ENCODE measurements at regions not wholly inside any gene's neighbourhood (a gene's known extent, or its start where the extent isn't known, plus 50 kb on each side); places are given as distances from the start of the nearest gene placed in this dataset.

DNA sequence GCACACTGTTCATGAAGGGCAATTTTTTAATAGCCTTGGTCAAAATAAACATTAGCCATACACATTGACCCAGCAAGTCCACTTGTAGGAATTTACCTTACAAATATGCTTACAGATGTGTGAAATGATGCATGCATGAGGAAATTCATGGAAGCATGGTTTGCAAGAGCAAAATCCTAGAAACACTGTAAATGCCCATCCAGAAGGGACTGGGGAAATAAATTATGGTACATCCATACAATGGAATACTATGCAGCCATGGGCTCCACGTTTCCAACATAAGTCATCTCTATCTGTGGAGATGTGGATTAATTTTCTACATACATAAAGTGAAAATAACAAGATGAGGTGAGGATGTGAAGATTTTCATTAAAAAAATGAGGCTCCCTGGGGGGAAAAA lies 99.1 kb downstream of the NPY start:
- no peak overlapping the region for H3K27ac ChIP-seq (ENCODE audit: low read depth in 2 of 2, low read length in 1 of 2)
- POLR2A ChIA-PET = no interaction called here
- H3K9me2 ChIP-seq = no peaks in the 10 kb centered on the region
- no peaks in the 10 kb centered on the region for H4K20me1 ChIP-seq (ENCODE audit: insufficient read depth)
- no peak overlapping the region for H3K4me3 ChIP-seq (ENCODE audit: low read depth in 2 of 2, low read length in 1 of 2)
- H3K9ac ChIP-seq = no peak overlapping the region
- no peak for DNase-seq
- CTCF ChIA-PET = no interaction called here
- peaks cover 0 to 4% of the 10 kb centered on the region in 2 experiments; a peak in 2 of 4 replicates for H3K4me1 ChIP-seq (ENCODE audit: control insufficient read depth in 1 of 2, insufficient read depth in 2 of 2, low read depth in 1 of 2, low read length in 1 of 2)
- H3K4me2 ChIP-seq = no peak overlapping the region
- H3K79me2 ChIP-seq (ENCODE audit: insufficient read depth) = no peaks in the 10 kb centered on the region
- no peaks in the 10 kb centered on the region for H3K27me3 ChIP-seq (ENCODE audit: insufficient read depth)
- no peaks in the 10 kb centered on the region for H3F3A ChIP-seq (replicated peaks; ENCODE audit: insufficient read depth)
- H3K36me3 ChIP-seq (replicated peaks in 1 of 2; ENCODE audit: control insufficient read depth in 1 of 2, insufficient read depth in 2 of 2, low read length in 1 of 2) = no peaks in the 10 kb centered on the region
- no peaks in the 10 kb centered on the region for H3K9me3 ChIP-seq
- TF ChIP-seq, protein P1, sequence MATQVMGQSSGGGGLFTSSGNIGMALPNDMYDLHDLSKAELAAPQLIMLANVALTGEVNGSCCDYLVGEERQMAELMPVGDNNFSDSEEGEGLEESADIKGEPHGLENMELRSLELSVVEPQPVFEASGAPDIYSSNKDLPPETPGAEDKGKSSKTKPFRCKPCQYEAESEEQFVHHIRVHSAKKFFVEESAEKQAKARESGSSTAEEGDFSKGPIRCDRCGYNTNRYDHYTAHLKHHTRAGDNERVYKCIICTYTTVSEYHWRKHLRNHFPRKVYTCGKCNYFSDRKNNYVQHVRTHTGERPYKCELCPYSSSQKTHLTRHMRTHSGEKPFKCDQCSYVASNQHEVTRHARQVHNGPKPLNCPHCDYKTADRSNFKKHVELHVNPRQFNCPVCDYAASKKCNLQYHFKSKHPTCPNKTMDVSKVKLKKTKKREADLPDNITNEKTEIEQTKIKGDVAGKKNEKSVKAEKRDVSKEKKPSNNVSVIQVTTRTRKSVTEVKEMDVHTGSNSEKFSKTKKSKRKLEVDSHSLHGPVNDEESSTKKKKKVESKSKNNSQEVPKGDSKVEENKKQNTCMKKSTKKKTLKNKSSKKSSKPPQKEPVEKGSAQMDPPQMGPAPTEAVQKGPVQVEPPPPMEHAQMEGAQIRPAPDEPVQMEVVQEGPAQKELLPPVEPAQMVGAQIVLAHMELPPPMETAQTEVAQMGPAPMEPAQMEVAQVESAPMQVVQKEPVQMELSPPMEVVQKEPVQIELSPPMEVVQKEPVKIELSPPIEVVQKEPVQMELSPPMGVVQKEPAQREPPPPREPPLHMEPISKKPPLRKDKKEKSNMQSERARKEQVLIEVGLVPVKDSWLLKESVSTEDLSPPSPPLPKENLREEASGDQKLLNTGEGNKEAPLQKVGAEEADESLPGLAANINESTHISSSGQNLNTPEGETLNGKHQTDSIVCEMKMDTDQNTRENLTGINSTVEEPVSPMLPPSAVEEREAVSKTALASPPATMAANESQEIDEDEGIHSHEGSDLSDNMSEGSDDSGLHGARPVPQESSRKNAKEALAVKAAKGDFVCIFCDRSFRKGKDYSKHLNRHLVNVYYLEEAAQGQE (IDR thresholded peaks at IDR 0.05; ENCODE audit: low read depth, low read length) = no peak
- TF ChIP-seq GATA2 (CRISPR knock-in tag; IDR thresholded peaks at IDR 0.05) (no peak), TCF12 (IDR thresholded peaks at IDR 0.05) (no peak), NRF1 (IDR thresholded peaks at IDR 0.05; ENCODE audit: low read depth, low read length) (no peak), JUND (IDR thresholded peaks at IDR 0.05) (no peak), SIN3A (IDR thresholded peaks at IDR 0.05; ENCODE audit: borderline replicate concordance, low read depth, low read length) (no peak), RXRA (IDR thresholded peaks at IDR 0.05; ENCODE audit: borderline replicate concordance, low read depth) (no peak), FOXM1 (IDR thresholded peaks at IDR 0.05; ENCODE audit: low read depth) (no peak), MEF2A (IDR thresholded peaks at IDR 0.05; ENCODE audit: borderline replicate concordance, low read depth) (no peak), MXI1 (IDR thresholded peaks at IDR 0.05; ENCODE audit: low read depth, low read length) (no peak), EP300 (IDR thresholded peaks at IDR 0.05; ENCODE audit: borderline replicate concordance in 1 of 2, low read depth in 1 of 2, low read length in 1 of 2) (no peak)
- TF ChIP-seq, protein P2, sequence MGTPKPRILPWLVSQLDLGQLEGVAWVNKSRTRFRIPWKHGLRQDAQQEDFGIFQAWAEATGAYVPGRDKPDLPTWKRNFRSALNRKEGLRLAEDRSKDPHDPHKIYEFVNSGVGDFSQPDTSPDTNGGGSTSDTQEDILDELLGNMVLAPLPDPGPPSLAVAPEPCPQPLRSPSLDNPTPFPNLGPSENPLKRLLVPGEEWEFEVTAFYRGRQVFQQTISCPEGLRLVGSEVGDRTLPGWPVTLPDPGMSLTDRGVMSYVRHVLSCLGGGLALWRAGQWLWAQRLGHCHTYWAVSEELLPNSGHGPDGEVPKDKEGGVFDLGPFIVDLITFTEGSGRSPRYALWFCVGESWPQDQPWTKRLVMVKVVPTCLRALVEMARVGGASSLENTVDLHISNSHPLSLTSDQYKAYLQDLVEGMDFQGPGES (IDR thresholded peaks at IDR 0.05; ENCODE audit: low read depth, low read length) = no peak
- 10% methylated on average over 1 of the region's 1 CpG for WGBS (ENCODE audit: low lambda C conversion rate)
- no peak overlapping the region for H2AFZ ChIP-seq (ENCODE audit: low read depth)

DNA sequence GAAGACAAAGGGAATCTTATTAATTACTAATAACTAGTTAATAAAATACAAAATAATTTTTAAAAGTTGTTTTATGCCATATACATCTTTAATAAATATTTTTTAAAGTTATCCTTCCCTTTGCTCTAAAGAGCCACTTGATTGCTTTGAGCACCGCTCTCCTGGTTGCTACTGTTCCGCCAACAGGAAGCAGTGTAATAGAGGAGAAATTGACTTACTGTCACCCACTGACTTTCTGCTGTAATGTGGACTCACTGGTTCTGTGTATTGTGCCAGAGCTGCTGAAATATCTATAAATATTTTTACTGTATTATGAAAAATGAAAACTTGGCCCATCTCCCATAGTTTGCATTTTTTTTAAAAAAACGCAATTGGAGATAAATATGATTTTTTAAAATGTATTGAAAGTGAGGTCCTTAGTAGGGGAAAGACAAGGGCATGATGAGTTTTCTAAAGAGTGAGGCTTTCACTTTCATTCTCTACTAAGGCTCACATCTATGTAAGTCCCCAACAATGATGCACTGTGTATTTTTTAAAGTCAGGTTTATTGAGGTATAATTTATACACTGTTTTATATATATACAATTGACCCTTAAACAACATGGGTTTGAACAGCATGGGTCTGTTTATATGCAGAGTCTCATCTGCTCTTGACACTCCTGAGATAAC lies 100.5 kb downstream of the NPY start:
- Histone ChIP-seq H3K27ac (ENCODE audit: low read depth in 2 of 2, low read length in 1 of 2) (no peak overlapping the region), H3K9me3 (no peaks in the 10 kb centered on the region), H3K4me1 (ENCODE audit: control insufficient read depth in 1 of 2, insufficient read depth in 2 of 2, low read depth in 1 of 2, low read length in 1 of 2) (peaks cover 0 to 7% of the 10 kb centered on the region in 2 experiments; a peak in 2 of 4 replicates), H3K27me3 (ENCODE audit: insufficient read depth) (no peaks in the 10 kb centered on the region), H3K9me2 (no peaks in the 10 kb centered on the region), H3K36me3 (replicated peaks in 1 of 2; ENCODE audit: control insufficient read depth in 1 of 2, insufficient read depth in 2 of 2, low read length in 1 of 2) (no peaks in the 10 kb centered on the region), H3K9ac (no peak overlapping the region), H2AFZ (ENCODE audit: low read depth) (no peak overlapping the region), H4K20me1 (ENCODE audit: insufficient read depth) (no peaks in the 10 kb centered on the region), H3K4me3 (ENCODE audit: low read depth in 2 of 2, low read length in 1 of 2) (no peak overlapping the region), H3F3A (replicated peaks; ENCODE audit: insufficient read depth) (no peaks in the 10 kb centered on the region), H3K79me2 (ENCODE audit: insufficient read depth) (no peaks in the 10 kb centered on the region), H3K4me2 (no peak overlapping the region)
- no peak for DNase-seq
- WGBS (ENCODE audit: low lambda C conversion rate) = 81% methylated on average over 3 of the region's 3 CpGs
- CTCF ChIA-PET = interaction anchor here (1.2 kb wide), 1 partner anchor 13 kb away, joined by 4 read pairs; no protein-coding TSS in a partner anchor
- POLR2A ChIA-PET = no interaction called here
- TF ChIP-seq EP300 (IDR thresholded peaks at IDR 0.05; ENCODE audit: borderline replicate concordance in 1 of 2, low read depth in 1 of 2, low read length in 1 of 2) (no peak), NFIC (IDR thresholded peaks at IDR 0.05; ENCODE audit: borderline replicate concordance) (no peak), EZH2phosphoT487 (IDR thresholded peaks at IDR 0.05; ENCODE audit: borderline replicate concordance, low read depth) (no peak), GABPA (IDR thresholded peaks at IDR 0.05; ENCODE audit: low read depth) (no peak), GATA2 (CRISPR knock-in tag; IDR thresholded peaks at IDR 0.05) (no peak), ELF1 (IDR thresholded peaks at IDR 0.05) (no peak), JUND (IDR thresholded peaks at IDR 0.05) (no peak), FOXM1 (IDR thresholded peaks at IDR 0.05; ENCODE audit: low read depth) (no peak), FOXJ3 (CRISPR knock-in tag; IDR thresholded peaks at IDR 0.05) (no peak), POLR2AphosphoS5 (IDR thresholded peaks at IDR 0.05; ENCODE audit: low read depth, low read length) (no peak), YY1 (IDR thresholded peaks at IDR 0.05; ENCODE audit: low read depth) (no peak), NRF1 (IDR thresholded peaks at IDR 0.05; ENCODE audit: low read depth, low read length) (no peak)
- TF ChIP-seq, protein P3, sequence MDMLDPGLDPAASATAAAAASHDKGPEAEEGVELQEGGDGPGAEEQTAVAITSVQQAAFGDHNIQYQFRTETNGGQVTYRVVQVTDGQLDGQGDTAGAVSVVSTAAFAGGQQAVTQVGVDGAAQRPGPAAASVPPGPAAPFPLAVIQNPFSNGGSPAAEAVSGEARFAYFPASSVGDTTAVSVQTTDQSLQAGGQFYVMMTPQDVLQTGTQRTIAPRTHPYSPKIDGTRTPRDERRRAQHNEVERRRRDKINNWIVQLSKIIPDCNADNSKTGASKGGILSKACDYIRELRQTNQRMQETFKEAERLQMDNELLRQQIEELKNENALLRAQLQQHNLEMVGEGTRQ (IDR thresholded peaks at IDR 0.05; ENCODE audit: borderline replicate concordance, low read depth, low read length) = no peak
- TF ChIP-seq, protein P4, sequence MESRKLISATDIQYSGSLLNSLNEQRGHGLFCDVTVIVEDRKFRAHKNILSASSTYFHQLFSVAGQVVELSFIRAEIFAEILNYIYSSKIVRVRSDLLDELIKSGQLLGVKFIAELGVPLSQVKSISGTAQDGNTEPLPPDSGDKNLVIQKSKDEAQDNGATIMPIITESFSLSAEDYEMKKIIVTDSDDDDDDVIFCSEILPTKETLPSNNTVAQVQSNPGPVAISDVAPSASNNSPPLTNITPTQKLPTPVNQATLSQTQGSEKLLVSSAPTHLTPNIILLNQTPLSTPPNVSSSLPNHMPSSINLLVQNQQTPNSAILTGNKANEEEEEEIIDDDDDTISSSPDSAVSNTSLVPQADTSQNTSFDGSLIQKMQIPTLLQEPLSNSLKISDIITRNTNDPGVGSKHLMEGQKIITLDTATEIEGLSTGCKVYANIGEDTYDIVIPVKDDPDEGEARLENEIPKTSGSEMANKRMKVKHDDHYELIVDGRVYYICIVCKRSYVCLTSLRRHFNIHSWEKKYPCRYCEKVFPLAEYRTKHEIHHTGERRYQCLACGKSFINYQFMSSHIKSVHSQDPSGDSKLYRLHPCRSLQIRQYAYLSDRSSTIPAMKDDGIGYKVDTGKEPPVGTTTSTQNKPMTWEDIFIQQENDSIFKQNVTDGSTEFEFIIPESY (IDR thresholded peaks at IDR 0.05; ENCODE audit: borderline replicate concordance, low read depth) = no peak

All from SK-N-SH (cell line).